ENCODE measurements at regions not wholly inside any gene's neighbourhood (a gene's known extent, or its start where the extent isn't known, plus 50 kb on each side); places are given as distances from the start of the nearest gene placed in this dataset.

DNA sequence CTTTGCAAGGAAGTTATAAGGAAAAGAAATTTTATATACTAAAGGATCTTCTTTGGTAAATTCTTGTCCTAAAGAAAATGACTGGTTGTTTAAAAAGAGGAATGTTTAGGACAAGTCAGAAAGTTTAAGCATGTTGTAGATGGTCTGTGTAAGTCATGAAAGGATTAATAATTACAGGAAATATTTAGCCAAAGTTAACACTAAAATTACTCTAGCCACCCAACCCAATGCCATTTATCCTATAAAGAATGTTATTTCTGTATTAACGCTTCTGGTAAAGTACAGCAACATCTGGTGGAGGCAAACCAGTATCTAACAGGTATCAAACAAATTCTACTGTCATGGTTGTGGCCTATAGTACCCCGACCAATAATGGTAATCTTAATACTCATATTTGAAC is 546.9 kb upstream of the PKDCC start:
- H3K36me3 Mint-ChIP-seq (ENCODE audit: low read depth): no peaks in the 10 kb centered on the region
- no peak overlapping the region for H3K4me3 Mint-ChIP-seq
- H3K4me1 Mint-ChIP-seq: no peaks in the 10 kb centered on the region
- H3K9me3 Mint-ChIP-seq: peaks cover 17% of the 10 kb centered on the region
- H3K27me3 Mint-ChIP-seq: no peaks in the 10 kb centered on the region
- H3K27ac Mint-ChIP-seq: no peak overlapping the region
- DNase-seq (no peak), ATAC-seq (no peak)

DNA sequence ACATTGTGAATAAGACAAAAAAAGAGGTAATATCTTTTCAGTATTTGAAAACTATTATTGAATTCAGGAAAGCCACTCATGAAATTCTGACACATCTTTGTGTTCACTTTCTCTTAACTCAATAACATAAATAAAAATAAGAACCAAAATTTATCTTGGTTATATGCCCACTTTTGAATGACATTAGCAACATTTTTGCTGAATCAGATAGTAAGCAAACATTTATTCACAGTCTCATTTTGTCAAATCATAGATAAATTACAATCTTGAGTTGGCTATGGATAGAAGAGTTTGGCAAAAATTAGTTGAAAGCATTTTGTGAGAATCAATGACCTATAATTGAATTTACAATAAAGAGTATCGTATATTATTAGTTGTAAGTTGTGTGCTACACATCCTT is 545.1 kb upstream of the PKDCC start:
- H3K36me3 Mint-ChIP-seq (ENCODE audit: low read depth): no peaks in the 10 kb centered on the region
- H3K4me1 Mint-ChIP-seq: no peaks in the 10 kb centered on the region
- no peak overlapping the region for H3K4me3 Mint-ChIP-seq
- H3K9me3 Mint-ChIP-seq: peaks cover 14% of the 10 kb centered on the region
- DNase-seq (no peak), ATAC-seq (no peak)
- no peaks in the 10 kb centered on the region for H3K27me3 Mint-ChIP-seq
- no peak overlapping the region for H3K27ac Mint-ChIP-seq

DNA sequence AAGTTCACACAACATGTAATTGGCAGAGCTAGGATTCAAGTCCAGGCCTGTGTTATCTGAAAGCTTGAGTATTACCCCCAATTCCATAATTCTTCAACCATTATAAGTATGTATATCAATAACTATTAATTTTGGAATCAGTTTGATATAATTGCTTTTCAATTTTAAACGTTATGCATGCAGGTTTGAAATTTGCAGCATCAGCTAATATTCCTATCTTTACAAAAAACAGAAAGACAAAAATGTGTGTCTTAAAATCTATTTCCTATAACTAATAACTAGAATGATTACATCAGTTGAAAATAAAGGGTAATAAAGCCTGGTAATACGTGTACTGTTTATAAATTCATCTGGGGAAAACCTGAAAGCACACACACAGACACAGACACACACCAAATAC is 543.3 kb upstream of the PKDCC start:
- Mint-ChIP-seq H3K27ac (no peak overlapping the region), H3K4me1 (no peaks in the 10 kb centered on the region), H3K4me3 (no peak overlapping the region), H3K9me3 (peaks cover 14% of the 10 kb centered on the region), H3K36me3 (ENCODE audit: low read depth) (no peaks in the 10 kb centered on the region), H3K27me3 (no peaks in the 10 kb centered on the region)
- ATAC-seq: no peak
- no peak for DNase-seq

DNA sequence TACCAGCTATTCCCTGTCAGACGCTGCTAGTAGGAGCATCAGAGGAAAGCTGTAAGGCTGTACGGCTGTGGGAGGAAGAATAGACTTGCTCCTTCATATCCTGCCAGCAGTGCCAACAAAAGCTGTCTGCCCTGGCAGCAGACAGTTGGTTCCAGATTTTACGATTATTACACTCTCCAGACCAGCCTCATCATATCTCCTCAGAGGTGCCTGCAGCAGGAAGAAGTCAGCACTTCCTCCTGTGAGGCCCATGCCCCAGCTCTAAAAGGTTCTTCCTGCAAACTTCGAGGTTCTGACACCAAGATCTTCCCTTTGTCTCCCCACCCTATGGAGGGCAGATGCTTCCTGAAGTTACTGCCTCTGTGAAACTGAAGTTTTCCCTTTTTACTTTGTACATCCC is 537.7 kb upstream of the PKDCC start:
- Mint-ChIP-seq H3K27ac (no peak overlapping the region), H3K27me3 (no peaks in the 10 kb centered on the region), H3K4me3 (no peak overlapping the region), H3K4me1 (no peaks in the 10 kb centered on the region), H3K36me3 (ENCODE audit: low read depth) (no peaks in the 10 kb centered on the region), H3K9me3 (no peaks in the 10 kb centered on the region)
- DNase-seq: no peak
- no peak for ATAC-seq

DNA sequence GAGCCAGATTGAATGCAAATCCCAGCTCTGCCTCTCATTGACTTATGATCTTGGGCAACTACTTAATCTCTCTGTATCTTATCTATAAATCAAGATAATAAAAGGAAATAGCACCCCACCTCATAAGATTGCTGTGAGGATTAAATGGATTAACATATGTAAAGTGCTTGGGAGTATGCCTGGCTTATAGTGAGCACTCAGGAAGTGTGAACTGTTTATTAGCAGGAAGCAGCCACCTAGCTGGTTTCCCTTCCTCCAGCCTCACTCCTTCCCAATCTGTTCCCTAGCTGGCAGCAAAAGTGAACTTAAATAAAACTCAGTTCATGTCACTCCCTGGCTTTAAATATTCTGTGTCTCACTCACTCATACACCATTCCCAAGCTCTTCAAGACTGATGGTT is 526.6 kb upstream of the PKDCC start:
- no peak for DNase-seq
- no peak for ATAC-seq
- H3K27ac Mint-ChIP-seq: no peak overlapping the region

DNA sequence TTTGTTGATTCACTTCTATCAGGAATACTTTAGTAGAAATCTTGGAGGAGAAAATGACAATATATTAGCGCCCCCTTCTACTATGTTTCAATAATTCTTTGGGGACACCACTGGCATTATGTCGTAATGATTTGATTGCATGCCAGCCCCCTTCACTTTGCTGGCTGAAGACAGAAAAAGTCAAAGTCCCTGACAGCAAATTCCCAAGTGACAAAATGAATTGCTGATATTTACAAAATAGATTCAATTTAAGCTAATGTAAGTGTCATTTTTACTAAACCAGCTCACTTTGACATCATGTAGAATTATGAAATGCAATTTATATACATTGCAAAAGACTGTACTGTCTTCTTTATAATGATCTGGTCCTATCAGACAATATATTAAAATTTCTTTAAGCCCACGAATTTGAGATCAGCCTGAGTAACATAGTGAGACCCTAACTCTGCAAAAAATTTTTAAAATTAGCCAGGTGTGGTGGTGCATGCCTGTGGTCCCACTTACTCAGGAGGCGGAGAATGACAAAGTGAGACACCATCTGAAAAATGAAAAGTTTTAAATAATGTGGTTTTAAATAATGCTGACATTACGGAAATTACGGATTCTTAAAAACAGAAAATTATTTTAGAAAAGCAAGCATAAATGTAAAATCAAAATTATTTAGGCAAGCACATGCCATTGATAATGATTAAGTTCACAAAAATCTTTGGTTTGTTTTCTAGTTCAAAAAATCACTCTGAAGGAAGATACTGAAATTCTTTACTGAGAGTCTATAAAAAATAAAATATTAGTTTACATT is 520.1 kb upstream of the PKDCC start:
- Mint-ChIP-seq H3K4me1 (no peaks in the 10 kb centered on the region), H3K9me3 (no peaks in the 10 kb centered on the region), H3K27ac (no peak overlapping the region), H3K27me3 (no peaks in the 10 kb centered on the region), H3K36me3 (ENCODE audit: low read depth) (no peaks in the 10 kb centered on the region), H3K4me3 (no peak overlapping the region)
- DNase-seq (no peak), ATAC-seq (no peak)

More for the DNA sequence above, 526.6 kb upstream of the PKDCC start:
- H3K4me3 Mint-ChIP-seq: no peak overlapping the region
- H3K36me3 Mint-ChIP-seq (ENCODE audit: low read depth): no peaks in the 10 kb centered on the region
- H3K27me3 Mint-ChIP-seq: no peaks in the 10 kb centered on the region
- peaks cover 4% of the 10 kb centered on the region for H3K9me3 Mint-ChIP-seq
- no peaks in the 10 kb centered on the region for H3K4me1 Mint-ChIP-seq

DNA sequence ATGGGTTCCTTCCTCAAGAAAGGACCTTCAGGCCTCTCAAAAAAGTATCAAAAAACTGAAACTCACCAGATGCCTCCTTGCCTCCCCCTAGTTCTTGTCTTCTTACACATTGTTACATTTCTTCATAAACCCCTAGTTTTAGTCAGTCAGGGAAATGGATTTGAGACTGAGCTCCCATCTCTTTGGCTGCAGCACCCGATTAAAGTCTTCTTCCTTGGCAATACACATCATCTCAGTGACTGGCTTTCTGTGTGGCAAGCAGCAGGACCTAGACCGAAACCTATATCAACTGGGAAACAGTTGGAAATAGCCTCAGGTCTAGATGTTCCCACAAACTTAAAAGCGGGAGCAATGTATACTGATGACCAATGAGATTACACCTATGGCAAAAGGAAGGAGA is 512.2 kb upstream of the PKDCC start:
- Mint-ChIP-seq H3K27ac (no peak overlapping the region), H3K9me3 (peaks cover 6% of the 10 kb centered on the region), H3K4me1 (no peaks in the 10 kb centered on the region), H3K27me3 (no peaks in the 10 kb centered on the region), H3K4me3 (no peak overlapping the region), H3K36me3 (ENCODE audit: low read depth) (no peaks in the 10 kb centered on the region)
- no peak for DNase-seq
- no peak for ATAC-seq

DNA sequence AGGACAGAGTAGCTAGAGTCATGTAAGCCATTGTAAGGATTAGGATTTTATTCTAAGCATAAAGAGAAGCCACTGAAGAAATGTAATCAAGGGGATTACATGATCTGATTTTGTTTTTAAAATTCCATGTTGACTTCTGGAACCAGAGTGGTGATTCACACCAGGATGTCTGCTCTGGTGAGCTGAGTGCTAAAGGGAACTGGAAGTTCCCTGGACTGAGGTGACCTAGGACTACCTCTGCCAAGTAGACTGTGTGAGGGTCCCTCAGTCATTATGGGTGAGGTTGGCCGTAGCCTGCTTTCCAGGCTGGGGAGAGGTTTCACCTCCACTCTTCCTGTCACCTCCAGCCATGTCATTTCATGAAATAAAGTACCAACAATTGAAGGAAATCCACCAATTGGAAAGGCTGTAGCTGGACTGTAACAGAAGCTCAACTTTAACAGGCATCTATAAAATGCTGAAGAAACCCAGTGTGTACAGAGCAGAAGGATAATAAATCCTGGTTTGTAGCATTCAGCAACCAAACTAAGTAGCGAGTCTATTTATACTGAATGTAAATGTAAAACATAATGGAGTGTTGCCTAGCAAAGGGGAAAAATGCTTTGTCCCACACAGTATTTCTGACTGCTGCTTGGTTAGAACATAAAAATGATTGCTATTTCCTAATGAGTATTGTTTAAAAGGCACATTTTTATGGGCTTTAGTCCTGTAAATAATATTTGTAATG is 507.4 kb upstream of the PKDCC start:
- no peaks in the 10 kb centered on the region for H3K36me3 Mint-ChIP-seq (ENCODE audit: low read depth)
- H3K9me3 Mint-ChIP-seq: peaks cover 4% of the 10 kb centered on the region
- no peaks in the 10 kb centered on the region for H3K27me3 Mint-ChIP-seq
- H3K27ac Mint-ChIP-seq: no peak overlapping the region
- no peak overlapping the region for H3K4me3 Mint-ChIP-seq
- H3K4me1 Mint-ChIP-seq: no peaks in the 10 kb centered on the region
- DNase-seq (no peak), ATAC-seq (no peak)

DNA sequence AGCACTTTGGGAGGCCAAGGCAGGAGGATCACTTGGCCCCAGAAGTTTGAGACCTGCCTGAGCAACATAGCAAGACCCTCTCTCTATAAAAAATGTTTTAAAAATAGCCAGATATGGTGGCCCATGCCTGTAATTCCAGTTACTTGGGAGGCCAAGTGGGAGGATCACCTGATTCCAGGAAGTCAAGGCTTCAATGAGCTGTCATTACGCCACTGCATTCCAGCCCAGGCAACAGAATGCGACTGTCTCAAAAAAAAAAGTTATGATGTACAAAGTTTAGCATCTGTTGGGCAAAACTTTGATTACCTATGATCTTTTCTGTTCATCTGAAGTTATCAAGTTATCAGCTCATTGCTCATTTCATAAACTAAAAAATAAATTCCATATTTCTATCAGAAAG is 504.1 kb upstream of the PKDCC start:
- H3K27ac Mint-ChIP-seq: no peak overlapping the region
- no peak overlapping the region for H3K4me3 Mint-ChIP-seq
- no peaks in the 10 kb centered on the region for H3K9me3 Mint-ChIP-seq
- ATAC-seq: no peak
- no peaks in the 10 kb centered on the region for H3K4me1 Mint-ChIP-seq
- DNase-seq: no peak
- H3K36me3 Mint-ChIP-seq (ENCODE audit: low read depth): no peaks in the 10 kb centered on the region
- H3K27me3 Mint-ChIP-seq: no peaks in the 10 kb centered on the region

DNA sequence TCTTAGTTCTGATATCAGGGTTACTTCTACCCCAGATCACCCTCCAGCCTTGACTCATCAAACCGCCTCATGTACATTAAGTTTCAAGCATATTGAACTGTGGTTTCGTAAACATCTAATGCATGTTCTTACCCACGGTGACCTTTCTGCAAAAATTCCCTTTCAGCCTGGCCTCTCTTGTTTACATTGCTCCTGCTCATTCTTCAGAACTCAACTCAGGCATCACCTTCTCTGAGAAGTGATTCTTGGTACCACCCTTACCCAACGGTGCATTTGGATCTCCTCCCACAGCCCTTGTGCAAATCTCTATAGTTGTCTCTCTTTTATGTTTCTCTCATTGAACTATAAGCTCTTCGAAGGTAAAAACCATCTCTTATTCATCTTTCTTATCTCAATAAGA is 503.1 kb upstream of the PKDCC start:
- H3K27me3 Mint-ChIP-seq: no peaks in the 10 kb centered on the region
- ATAC-seq: peak; percentile 36
- no peak overlapping the region for H3K4me3 Mint-ChIP-seq
- no peaks in the 10 kb centered on the region for H3K9me3 Mint-ChIP-seq
- H3K27ac Mint-ChIP-seq: no peak overlapping the region
- DNase-seq: no peak
- H3K4me1 Mint-ChIP-seq: no peaks in the 10 kb centered on the region
- no peaks in the 10 kb centered on the region for H3K36me3 Mint-ChIP-seq (ENCODE audit: low read depth)

DNA sequence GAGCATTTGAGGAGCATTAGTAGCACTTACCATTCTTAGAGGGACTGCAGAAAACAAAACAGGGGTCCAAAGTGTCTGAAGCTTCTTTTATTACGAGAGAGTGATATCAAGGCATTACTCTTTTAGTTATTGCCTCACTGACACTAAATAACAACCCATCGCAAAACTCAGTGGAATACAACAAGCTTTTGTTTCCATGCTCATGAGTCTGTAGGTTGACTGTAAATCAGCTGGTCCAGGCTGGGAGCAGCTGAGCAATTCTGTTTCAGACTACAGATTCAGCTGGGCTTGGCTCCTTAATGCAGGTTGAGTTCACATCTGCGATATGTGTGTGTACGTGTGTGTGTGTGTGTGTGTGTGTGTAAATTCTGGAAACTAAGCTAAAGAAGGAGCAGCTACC is 501.8 kb upstream of the PKDCC start:
- DNase-seq (no peak), ATAC-seq (no peak)
- no peaks in the 10 kb centered on the region for H3K36me3 Mint-ChIP-seq (ENCODE audit: low read depth)
- H3K27ac Mint-ChIP-seq: no peak overlapping the region
- no peaks in the 10 kb centered on the region for H3K4me1 Mint-ChIP-seq
- H3K9me3 Mint-ChIP-seq: no peaks in the 10 kb centered on the region
- H3K4me3 Mint-ChIP-seq: no peak overlapping the region
- no peaks in the 10 kb centered on the region for H3K27me3 Mint-ChIP-seq

DNA sequence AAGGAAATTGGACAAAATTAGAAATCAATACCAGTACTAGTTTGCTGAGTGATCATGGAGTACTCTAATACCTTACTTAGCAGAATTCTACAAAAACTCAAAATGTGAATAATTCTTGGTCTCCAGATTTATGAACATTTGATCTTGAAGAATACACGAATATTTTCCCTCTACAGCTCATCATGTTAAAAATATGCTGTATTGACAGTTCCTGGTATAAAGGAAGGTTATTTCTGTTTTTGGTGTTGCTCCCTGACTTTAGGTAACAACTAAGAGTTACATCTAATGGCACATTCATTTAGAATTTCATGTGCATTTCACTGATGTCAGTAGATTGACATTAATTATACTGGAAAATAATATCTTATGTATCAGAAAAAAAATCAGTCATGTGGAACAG is 479.2 kb upstream of the PKDCC start:
- Mint-ChIP-seq H3K36me3 (ENCODE audit: low read depth) (peaks cover 2% of the 10 kb centered on the region), H3K4me3 (no peak overlapping the region), H3K27me3 (no peaks in the 10 kb centered on the region), H3K4me1 (no peaks in the 10 kb centered on the region), H3K9me3 (peaks cover 5% of the 10 kb centered on the region), H3K27ac (no peak overlapping the region)
- no peak for ATAC-seq
- DNase-seq: no peak

DNA sequence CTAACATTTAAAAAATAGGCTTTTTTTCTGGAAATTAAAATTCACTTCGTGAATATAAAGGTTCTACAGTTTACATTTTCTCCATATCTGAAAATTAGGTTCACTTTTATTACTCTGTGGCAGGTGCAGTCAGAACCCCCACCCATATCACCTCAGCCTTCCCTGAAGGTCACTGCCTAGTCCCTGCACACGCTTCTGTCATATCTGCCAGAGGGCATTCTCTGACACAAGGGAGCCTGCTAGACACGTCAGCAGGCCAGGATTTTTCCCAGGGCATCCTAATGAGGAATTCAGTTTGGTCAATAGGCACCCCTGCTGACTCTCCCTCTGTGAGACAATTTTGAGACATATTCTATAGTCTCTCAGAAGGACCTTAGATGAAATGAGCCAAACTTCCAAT is 475.7 kb upstream of the PKDCC start:
- peaks cover 2% of the 10 kb centered on the region for H3K36me3 Mint-ChIP-seq (ENCODE audit: low read depth)
- no peaks in the 10 kb centered on the region for H3K4me1 Mint-ChIP-seq
- peaks cover 5% of the 10 kb centered on the region for H3K9me3 Mint-ChIP-seq
- H3K4me3 Mint-ChIP-seq: no peak overlapping the region
- H3K27me3 Mint-ChIP-seq: no peaks in the 10 kb centered on the region
- no peak overlapping the region for H3K27ac Mint-ChIP-seq
- DNase-seq (no peak), ATAC-seq (no peak)

DNA sequence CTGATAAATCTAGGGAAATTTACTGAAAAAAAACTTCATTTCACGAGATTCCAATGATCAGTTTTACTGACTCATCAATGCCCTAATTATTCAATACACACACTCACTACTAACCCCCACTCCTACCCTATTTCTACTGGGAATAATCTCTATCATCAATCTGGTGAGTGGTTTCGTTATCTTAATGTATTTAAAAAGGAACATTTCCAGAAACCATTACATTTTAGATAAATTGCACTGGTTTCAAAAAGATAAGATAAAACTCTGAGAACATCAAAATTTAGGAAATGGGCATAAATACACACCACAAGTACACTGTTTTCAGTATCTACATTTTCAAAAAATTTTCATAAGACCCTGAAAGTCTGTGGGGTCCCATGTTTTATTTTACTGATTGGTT is 471.4 kb upstream of the PKDCC start:
- ATAC-seq (no peak), DNase-seq (no peak)
- H3K9me3 Mint-ChIP-seq: no peaks in the 10 kb centered on the region
- H3K4me1 Mint-ChIP-seq: no peaks in the 10 kb centered on the region
- H3K36me3 Mint-ChIP-seq (ENCODE audit: low read depth): no peaks in the 10 kb centered on the region
- peaks cover 2% of the 10 kb centered on the region for H3K27me3 Mint-ChIP-seq
- no peak overlapping the region for H3K4me3 Mint-ChIP-seq
- no peak overlapping the region for H3K27ac Mint-ChIP-seq

DNA sequence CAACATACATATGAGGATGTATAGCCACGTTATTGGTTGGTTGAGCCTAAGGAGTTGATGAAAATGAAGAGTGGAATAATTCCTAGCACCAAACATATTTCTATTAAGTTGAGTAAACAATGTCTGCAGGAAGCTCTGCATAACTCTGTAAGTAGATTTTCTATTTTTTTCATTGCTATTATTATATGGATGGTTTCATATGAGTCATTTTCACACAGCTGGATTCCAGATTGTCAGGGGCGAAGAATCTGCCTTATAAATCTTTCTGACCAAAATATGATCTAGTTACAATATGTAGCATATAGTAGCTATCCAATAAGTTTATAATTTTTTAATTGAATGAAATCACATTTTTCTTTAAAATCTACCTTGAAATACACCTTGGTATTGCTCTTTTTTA is 468.0 kb upstream of the PKDCC start:
- H3K9me3 Mint-ChIP-seq: peaks cover 18% of the 10 kb centered on the region
- no peaks in the 10 kb centered on the region for H3K4me1 Mint-ChIP-seq
- ATAC-seq (no peak), DNase-seq (no peak)
- no peaks in the 10 kb centered on the region for H3K36me3 Mint-ChIP-seq (ENCODE audit: low read depth)
- peaks cover 5% of the 10 kb centered on the region for H3K27me3 Mint-ChIP-seq
- no peak overlapping the region for H3K4me3 Mint-ChIP-seq
- H3K27ac Mint-ChIP-seq: no peak overlapping the region
